Activated B cell treated with CpG ODN at 0.5 μM for 24 hours (primary cell): ENCODE measurements at regions not wholly inside any gene's neighbourhood (a gene's known extent, or its start where the extent isn't known, plus 50 kb on each side); places are given as distances from the start of the nearest gene placed in this dataset.

Source experiments
- ATAC-seq: fragments of 200-7000 bp; cut with Tn5 transposase; one replicate; pipeline ENCODE4 v1.10.0; 2021; ENCODE audit warnings: low read depth, mild to moderate bottlenecking, moderate library complexity
- CTCF ChIA-PET: fragments of 350-600 bp; sonication (Branson Sonifier 250); formaldehyde crosslinking; loops from one replicate; lab custom pipeline; 2021; ENCODE audit warnings: antibody characterized with exemption; lab: Charles Lee
- POLR2A ChIA-PET: fragments of 350-600 bp; sonication (Branson Sonifier 250); formaldehyde crosslinking; loops from one replicate; lab custom pipeline; 2021; ENCODE audit warnings: antibody characterized with exemption; lab: Charles Lee
- DNase-seq: peaks from one replicate; pipeline ENCODE4 v3.0.0; 2022
- H3K27ac Mint-ChIP-seq: one replicate; pipeline ENCODE4 v1.8.0; 2020; ENCODE audit warnings: mixed read lengths
- H3K27me3 Mint-ChIP-seq: one replicate; pipeline ENCODE4 v1.8.0; 2021; ENCODE audit warnings: mixed read lengths
- H3K36me3 Mint-ChIP-seq: one replicate; pipeline ENCODE4 v1.8.0; 2021; ENCODE audit warnings: low read depth, mixed read lengths
- H3K4me1 Mint-ChIP-seq: one replicate; pipeline ENCODE4 v1.8.0; 2021; ENCODE audit warnings: mixed read lengths
- H3K4me3 Mint-ChIP-seq: one replicate; pipeline ENCODE4 v1.8.0; 2020; ENCODE audit warnings: mild to moderate bottlenecking, mixed read lengths
- H3K9me3 Mint-ChIP-seq: one replicate; pipeline ENCODE4 v1.8.0; 2020; ENCODE audit warnings: mixed read lengths
- CTCF ChIP-seq: fragments of 200-600 bp; IDR thresholded peaks from one replicate; pipeline ENCODE4 v1.8.0; 2022; ENCODE audit warnings: antibody characterized with exemption, mild to moderate bottlenecking
- intact Hi-C: fragments of 100-400 bp; cut with micrococcal nuclease; formaldehyde crosslinking; loops from one replicate; pipeline ENCODE4 v1.15.1; 2024

- Mint-ChIP-seq H3K4me1 (no peaks in the 10 kb centered on the region), H3K9me3 (no peaks in the 10 kb centered on the region), H3K36me3 (no peaks in the 10 kb centered on the region), H3K27me3 (peaks cover 5% of the 10 kb centered on the region), H3K27ac (no peak overlapping the region), H3K4me3 (no peak overlapping the region)
- no peak for TF ChIP-seq CTCF
- intact Hi-C loops, result no loop called here
- CTCF ChIA-PET, result no interaction called here
- no peak for ATAC-seq
- DNase-seq, result no peak
- POLR2A ChIA-PET, result no interaction called here
Measured at GRCh38 chr5:153893817-153894216, 144.9 kb downstream of the FAM114A2 start.

- ATAC-seq, result no peak
- POLR2A ChIA-PET, result no interaction called here
- H3K27me3 Mint-ChIP-seq, result peaks cover 3% of the 10 kb centered on the region
Measured at GRCh38 chr5:153891394-153891793, 147.3 kb downstream of the FAM114A2 start.

GRCh38 chr5:153888781-153889180 is 149.9 kb downstream of the FAM114A2 start:
- Mint-ChIP-seq H3K4me1 (no peaks in the 10 kb centered on the region), H3K27me3 (no peaks in the 10 kb centered on the region), H3K27ac (no peak overlapping the region), H3K9me3 (no peaks in the 10 kb centered on the region), H3K4me3 (no peak overlapping the region), H3K36me3 (no peaks in the 10 kb centered on the region)
- DNase-seq, result no peak
- ATAC-seq, result no peak
- TF ChIP-seq CTCF, result no peak
- POLR2A ChIA-PET, result no interaction called here
- intact Hi-C loops, result no loop called here
- CTCF ChIA-PET, result no interaction called here

More at GRCh38 chr5:153891394-153891793, 147.3 kb downstream of the FAM114A2 start:
- no peak overlapping the region for H3K4me3 Mint-ChIP-seq
- DNase-seq, result no peak
- no peaks in the 10 kb centered on the region for H3K9me3 Mint-ChIP-seq
- CTCF ChIA-PET, result no interaction called here
- H3K36me3 Mint-ChIP-seq, result no peaks in the 10 kb centered on the region
- H3K4me1 Mint-ChIP-seq, result no peaks in the 10 kb centered on the region
- no peak overlapping the region for H3K27ac Mint-ChIP-seq
- intact Hi-C loops, result no loop called here
- TF ChIP-seq CTCF, result no peak

GRCh38 chr5:153885141-153885540 is 153.6 kb downstream of the FAM114A2 start:
- POLR2A ChIA-PET, result no interaction called here
- H3K27me3 Mint-ChIP-seq, result peaks cover 8% of the 10 kb centered on the region
- H3K36me3 Mint-ChIP-seq, result no peaks in the 10 kb centered on the region
- H3K4me1 Mint-ChIP-seq, result no peaks in the 10 kb centered on the region
- H3K4me3 Mint-ChIP-seq, result no peak overlapping the region
- H3K9me3 Mint-ChIP-seq, result no peaks in the 10 kb centered on the region
- DNase-seq (no peak), ATAC-seq (no peak)
- H3K27ac Mint-ChIP-seq, result no peak overlapping the region
- intact Hi-C loops, result no loop called here
- CTCF ChIA-PET, result interaction anchor here (0.6 kb wide), 1 partner anchor 22 kb away, joined by 3 read pairs; no protein-coding TSS in a partner anchor
- TF ChIP-seq CTCF, result no peak

- Mint-ChIP-seq H3K4me1 (no peaks in the 10 kb centered on the region), H3K27ac (no peak overlapping the region), H3K36me3 (no peaks in the 10 kb centered on the region), H3K4me3 (no peak overlapping the region), H3K27me3 (peaks cover 8% of the 10 kb centered on the region), H3K9me3 (no peaks in the 10 kb centered on the region)
- ChIA-PET POLR2A (no interaction called here), CTCF (no interaction called here)
- no peak for TF ChIP-seq CTCF
- ATAC-seq, result no peak
- intact Hi-C loops, result no loop called here
- no peak for DNase-seq
Measured at GRCh38 chr5:153884612-153884957, 154.1 kb downstream of the FAM114A2 start.
